Mesendoderm (in vitro differentiated cells): ENCODE measurements at regions not wholly inside any gene's neighbourhood (a gene's known extent, or its start where the extent isn't known, plus 50 kb on each side); places are given as distances from the start of the nearest gene placed in this dataset.

Source experiments
- DNase-seq: peaks from one replicate; pipeline ENCODE4 v3.0.0; 2013
- H2AK5ac ChIP-seq: 2 replicates; pipeline ENCODE4 v1.6.1; 2013; ENCODE audit warnings: low read length, inconsistent platforms
- H2BK120ac ChIP-seq: 2 replicates; pipeline ENCODE4 v1.6.1; 2013; ENCODE audit warnings: low read depth, mild to moderate bottlenecking, low read length, moderate library complexity, mixed read lengths
- H2BK15ac ChIP-seq: replicated peaks from 2 replicates; pipeline ENCODE4 v1.6.1; 2013; ENCODE audit warnings: low read depth, mild to moderate bottlenecking, moderate library complexity
- H2BK5ac ChIP-seq: 2 replicates; pipeline ENCODE4 v1.6.1; 2013; ENCODE audit warnings: low read length, inconsistent platforms
- H3K18ac ChIP-seq: 2 replicates; pipeline ENCODE4 v1.6.1; 2013; ENCODE audit warnings: mild to moderate bottlenecking, low read length, mixed read lengths
- H3K23ac ChIP-seq: one replicate; pipeline ENCODE4 v1.6.1; 2013; ENCODE audit warnings: low read length
- H3K27ac ChIP-seq: 2 replicates; pipeline ENCODE4 v1.5.1; 2013; ENCODE audit warnings: low read depth, mild to moderate bottlenecking, inconsistent platforms, low read length, moderate library complexity
- H3K27me3 ChIP-seq: 2 replicates; pipeline ENCODE4 v1.6.1; 2013; ENCODE audit warnings: low read length, control low read depth, mild to moderate bottlenecking, inconsistent platforms; ENCODE audit not compliant: insufficient read depth, poor library complexity
- H3K36me3 ChIP-seq: 2 replicates; pipeline ENCODE4 v1.6.1; 2013; ENCODE audit warnings: low read length, inconsistent platforms; ENCODE audit not compliant: control insufficient read depth, insufficient read depth
- H3K4ac ChIP-seq: one replicate; pipeline ENCODE4 v1.6.1; 2013; ENCODE audit warnings: low read depth, mild to moderate bottlenecking, low read length, moderate library complexity
- H3K4me1 ChIP-seq: 2 replicates; pipeline ENCODE4 v1.6.1; 2013; ENCODE audit warnings: low read depth, low read length, inconsistent platforms; ENCODE audit not compliant: control insufficient read depth
- H3K4me2 ChIP-seq: 2 replicates; pipeline ENCODE4 v1.6.1; 2013; ENCODE audit warnings: low read length
- H3K4me3 ChIP-seq: 2 replicates; pipeline ENCODE4 v1.5.1; 2013; ENCODE audit warnings: mild to moderate bottlenecking, low read length
- H3K56ac ChIP-seq: one replicate; pipeline ENCODE4 v1.6.1; 2013; ENCODE audit warnings: low read length
- H3K79me1 ChIP-seq: 2 replicates; pipeline ENCODE4 v1.6.1; 2013; ENCODE audit warnings: low read length, inconsistent platforms
- H3K79me2 ChIP-seq: 2 replicates; pipeline ENCODE4 v1.6.1; 2013; ENCODE audit warnings: mild to moderate bottlenecking, low read length; ENCODE audit not compliant: control insufficient read depth, insufficient read depth
- H3K9ac ChIP-seq: 2 replicates; pipeline ENCODE4 v1.6.1; 2013; ENCODE audit warnings: low read length, inconsistent platforms
- H4K5ac ChIP-seq: one replicate; pipeline ENCODE4 v1.6.1; 2013; ENCODE audit warnings: low read length
- H4K8ac ChIP-seq: one replicate; pipeline ENCODE4 v1.6.1; 2013; ENCODE audit warnings: low read depth, mild to moderate bottlenecking, control low read depth, low read length, moderate library complexity
- WGBS: extraction: QIAGEN DNeasy Blood & Tissue Kit; methylation state at CpG from one replicate; pipeline ENCODE4 v1.1.7; 2013; ENCODE audit warnings: low lambda C conversion rate, missing lambda C conversion rate; ENCODE audit not compliant: insufficient coverage; ENCODE audit errors: extremely low coverage; 5-methylcytosine and 5-hydroxymethylcytosine counted together

DNA sequence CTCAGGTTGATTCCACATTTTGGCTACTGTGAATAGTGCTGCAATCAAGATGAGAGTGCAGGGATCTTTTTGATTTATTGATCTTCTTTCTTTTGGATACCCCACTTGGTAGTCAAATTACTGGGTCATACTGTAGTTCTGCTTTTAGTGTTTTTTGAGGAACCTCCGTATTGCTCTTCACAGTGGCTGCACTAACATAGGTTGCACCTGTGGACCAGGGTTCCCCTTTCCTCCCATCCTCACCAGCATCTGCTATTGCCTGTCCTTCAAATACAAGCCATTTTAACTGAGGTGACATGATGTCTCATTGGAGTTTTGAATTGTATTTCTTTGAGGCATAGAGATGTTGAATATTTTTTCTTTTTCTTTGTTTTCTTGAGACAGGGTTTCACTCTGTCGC lies 152.5 kb upstream of the TMEM132C start:
- Histone ChIP-seq H2BK15ac (no peak overlapping the region), H3K27ac (no peak overlapping the region), H3K9ac (no peak overlapping the region), H4K8ac (no peak overlapping the region), H2BK5ac (no peak overlapping the region), H3K4me3 (no peak overlapping the region), H3K4ac (no peak overlapping the region), H3K36me3 (no peaks in the 10 kb centered on the region), H3K79me1 (no peaks in the 10 kb centered on the region), H2BK120ac (no peak overlapping the region), H3K18ac (no peak overlapping the region), H3K4me1 (no peaks in the 10 kb centered on the region), H2AK5ac (no peak overlapping the region), H3K56ac (no peak overlapping the region), H3K27me3 (no peaks in the 10 kb centered on the region), H3K4me2 (no peak overlapping the region), H3K23ac (no peak overlapping the region), H4K5ac (no peak overlapping the region), H3K79me2 (no peaks in the 10 kb centered on the region)
- no CpG with 5 or more reads among the region's 2 CpGs for WGBS
- no peak for DNase-seq

DNA sequence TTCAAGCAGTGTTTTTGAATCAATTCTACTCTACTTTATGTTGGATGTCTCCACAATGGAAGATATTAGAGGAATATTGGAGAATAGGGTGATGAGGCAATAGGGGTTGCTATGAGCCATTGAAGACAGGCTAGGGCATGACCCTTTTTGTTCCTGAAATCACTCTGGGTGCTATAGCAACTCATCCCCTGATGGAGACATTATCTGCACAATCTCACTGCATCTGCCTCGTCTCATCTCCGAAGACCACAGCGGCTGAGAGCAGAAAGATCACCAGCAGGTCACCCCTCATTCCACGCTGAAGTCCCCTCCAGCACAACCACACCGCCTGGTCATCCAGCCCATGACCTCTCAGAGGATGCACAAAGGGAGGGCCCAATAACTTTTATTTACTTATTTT lies 150.4 kb upstream of the TMEM132C start:
- Histone ChIP-seq H2BK120ac (no peak overlapping the region), H3K9ac (no peak overlapping the region), H3K79me1 (no peaks in the 10 kb centered on the region), H2AK5ac (no peak overlapping the region), H3K56ac (no peak overlapping the region), H3K18ac (no peak overlapping the region), H3K79me2 (no peaks in the 10 kb centered on the region), H2BK15ac (no peak overlapping the region), H3K4me2 (no peak overlapping the region), H4K8ac (no peak overlapping the region), H3K4me1 (no peaks in the 10 kb centered on the region), H3K4me3 (no peak overlapping the region), H3K36me3 (no peaks in the 10 kb centered on the region), H2BK5ac (no peak overlapping the region), H3K4ac (no peak overlapping the region), H3K27me3 (no peaks in the 10 kb centered on the region), H4K5ac (no peak overlapping the region), H3K23ac (no peak overlapping the region), H3K27ac (no peak overlapping the region)
- DNase-seq = no peak
- WGBS = no CpG with 5 or more reads among the region's 5 CpGs

DNA sequence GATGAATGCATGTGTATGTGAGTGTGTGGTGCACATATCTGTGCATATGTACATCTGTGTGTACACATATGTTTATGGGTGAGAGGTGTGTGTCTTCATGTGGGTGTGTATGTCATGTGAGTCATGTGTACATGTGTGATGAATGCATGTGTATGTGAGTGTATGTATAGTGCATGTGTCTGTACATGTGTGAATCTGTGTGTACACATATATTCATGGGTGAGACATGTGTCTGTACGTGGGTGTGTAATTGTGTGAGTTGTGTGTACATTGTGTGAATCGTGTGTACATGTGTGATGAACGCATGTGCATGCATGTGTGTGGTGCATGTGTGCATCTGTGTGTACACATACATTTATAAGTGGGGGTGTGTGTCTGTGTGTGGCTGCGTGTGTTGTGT lies 146.9 kb upstream of the TMEM132C start:
- DNase-seq = no peak
- H2BK120ac ChIP-seq = no peak overlapping the region
- no peak overlapping the region for H4K5ac ChIP-seq
- no peak overlapping the region for H4K8ac ChIP-seq
- H3K36me3 ChIP-seq = no peaks in the 10 kb centered on the region
- no peak overlapping the region for H3K23ac ChIP-seq
- no peak overlapping the region for H3K27ac ChIP-seq
- H3K79me2 ChIP-seq = no peaks in the 10 kb centered on the region
- H3K4ac ChIP-seq = no peak overlapping the region
- no CpG with 5 or more reads among the region's 4 CpGs for WGBS
- H3K56ac ChIP-seq = no peak overlapping the region
- H2BK5ac ChIP-seq = no peak overlapping the region
- no peak overlapping the region for H2AK5ac ChIP-seq
- H3K18ac ChIP-seq = no peak overlapping the region
- no peaks in the 10 kb centered on the region for H3K79me1 ChIP-seq
- no peak overlapping the region for H2BK15ac ChIP-seq
- H3K9ac ChIP-seq = no peak overlapping the region
- H3K4me3 ChIP-seq = no peak overlapping the region
- H3K4me2 ChIP-seq = no peak overlapping the region
- no peaks in the 10 kb centered on the region for H3K27me3 ChIP-seq
- no peaks in the 10 kb centered on the region for H3K4me1 ChIP-seq

DNA sequence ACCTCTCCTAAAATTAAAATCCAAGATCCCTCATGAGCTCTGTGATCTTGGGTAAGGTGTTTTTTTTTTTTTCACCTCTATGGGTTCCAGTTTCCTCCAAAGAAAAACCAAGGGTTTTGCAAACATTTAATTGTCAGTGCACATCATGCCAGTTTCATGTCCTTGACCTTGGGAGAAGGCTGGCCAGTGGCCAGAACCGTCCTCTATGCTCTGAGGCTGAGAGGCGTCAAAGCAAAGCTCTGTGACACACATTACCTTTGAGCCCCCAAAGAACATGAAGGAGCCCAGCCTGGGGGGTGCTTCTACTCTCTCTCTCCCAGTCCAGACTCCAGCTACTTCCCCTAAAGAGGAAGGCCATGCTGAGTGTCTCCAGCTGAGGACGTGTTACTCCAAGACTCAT lies 145.5 kb upstream of the TMEM132C start:
- no peak overlapping the region for H2BK5ac ChIP-seq
- no peak overlapping the region for H4K8ac ChIP-seq
- DNase-seq = no peak
- H3K36me3 ChIP-seq = no peaks in the 10 kb centered on the region
- no peak overlapping the region for H3K18ac ChIP-seq
- no peaks in the 10 kb centered on the region for H3K27me3 ChIP-seq
- no CpG with 5 or more reads among the region's 3 CpGs for WGBS
- H3K9ac ChIP-seq = no peak overlapping the region
- no peak overlapping the region for H3K27ac ChIP-seq
- H3K79me1 ChIP-seq = no peaks in the 10 kb centered on the region
- H3K79me2 ChIP-seq = no peaks in the 10 kb centered on the region
- H2AK5ac ChIP-seq = no peak overlapping the region
- H2BK15ac ChIP-seq = no peak overlapping the region
- no peak overlapping the region for H3K56ac ChIP-seq
- H3K4me1 ChIP-seq = no peaks in the 10 kb centered on the region
- no peak overlapping the region for H3K23ac ChIP-seq
- no peak overlapping the region for H3K4me2 ChIP-seq
- H3K4me3 ChIP-seq = no peak overlapping the region
- H2BK120ac ChIP-seq = no peak overlapping the region
- no peak overlapping the region for H4K5ac ChIP-seq
- H3K4ac ChIP-seq = no peak overlapping the region

DNA sequence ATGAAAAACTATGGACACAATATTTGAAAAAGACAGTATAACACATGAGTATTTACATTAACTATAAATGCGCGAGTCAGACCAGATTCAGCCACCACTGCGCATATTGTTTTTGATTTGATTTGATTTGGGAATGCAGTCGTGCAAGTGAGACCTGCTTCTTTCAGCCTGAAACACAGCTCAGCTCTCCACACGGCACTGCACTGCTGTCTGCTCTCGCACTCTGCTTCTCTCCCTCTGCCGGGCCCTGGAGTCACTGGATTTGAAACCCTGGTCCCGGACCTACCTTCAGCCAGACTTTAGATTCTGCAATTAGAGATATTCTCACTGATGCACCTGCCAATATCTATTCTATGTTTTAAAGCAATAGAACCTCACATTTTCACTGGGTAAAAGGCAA lies 143.9 kb upstream of the TMEM132C start:
- H3K4me3 ChIP-seq = no peak overlapping the region
- H3K56ac ChIP-seq = no peak overlapping the region
- H3K27ac ChIP-seq = no peak overlapping the region
- no peaks in the 10 kb centered on the region for H3K79me2 ChIP-seq
- no peak overlapping the region for H3K4ac ChIP-seq
- H3K36me3 ChIP-seq = no peaks in the 10 kb centered on the region
- H3K4me1 ChIP-seq = no peaks in the 10 kb centered on the region
- no peak overlapping the region for H3K23ac ChIP-seq
- no peak overlapping the region for H2BK15ac ChIP-seq
- H2BK120ac ChIP-seq = no peak overlapping the region
- DNase-seq = no peak
- H3K9ac ChIP-seq = no peak overlapping the region
- no peak overlapping the region for H3K18ac ChIP-seq
- WGBS = no CpG with 5 or more reads among the region's 8 CpGs
- H3K27me3 ChIP-seq = no peaks in the 10 kb centered on the region
- no peak overlapping the region for H2AK5ac ChIP-seq
- H3K4me2 ChIP-seq = no peak overlapping the region
- no peak overlapping the region for H4K5ac ChIP-seq
- H4K8ac ChIP-seq = no peak overlapping the region
- no peaks in the 10 kb centered on the region for H3K79me1 ChIP-seq
- no peak overlapping the region for H2BK5ac ChIP-seq

DNA sequence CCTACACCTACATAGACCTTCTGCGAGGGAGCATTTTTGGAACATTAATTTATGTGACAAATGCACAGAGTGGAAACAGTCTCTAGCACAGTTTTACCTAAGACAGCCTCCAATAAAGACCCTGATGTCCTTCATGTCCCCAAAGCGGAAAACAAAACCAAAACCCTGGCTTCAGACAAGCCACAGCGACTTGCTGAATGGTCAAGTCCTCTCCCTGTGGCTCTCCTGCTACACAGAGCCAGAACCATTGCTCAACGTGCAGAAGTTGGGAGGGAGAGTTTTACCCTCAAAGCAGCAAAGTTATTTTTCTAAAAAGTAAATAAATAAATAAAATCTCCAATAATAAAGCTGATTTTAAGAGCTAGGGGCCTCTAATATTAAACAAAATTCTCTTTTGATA lies 135.0 kb upstream of the TMEM132C start:
- Histone ChIP-seq H3K4me1 (no peaks in the 10 kb centered on the region), H2AK5ac (no peak overlapping the region), H3K23ac (no peak overlapping the region), H3K56ac (no peak overlapping the region), H2BK5ac (no peak overlapping the region), H4K5ac (no peak overlapping the region), H2BK120ac (no peak overlapping the region), H3K18ac (no peak overlapping the region), H3K79me1 (no peaks in the 10 kb centered on the region), H3K4ac (no peak overlapping the region), H2BK15ac (no peak overlapping the region), H3K4me2 (no peak overlapping the region), H3K27ac (no peak overlapping the region), H3K79me2 (no peaks in the 10 kb centered on the region), H4K8ac (no peak overlapping the region), H3K4me3 (no peak overlapping the region), H3K27me3 (no peaks in the 10 kb centered on the region), H3K9ac (no peak overlapping the region), H3K36me3 (no peaks in the 10 kb centered on the region)
- no CpG with 5 or more reads among the region's 4 CpGs for WGBS
- no peak for DNase-seq
